ENCODE measurements at regions not wholly inside any gene's neighbourhood (a gene's known extent, or its start where the extent isn't known, plus 50 kb on each side); places are given as distances from the start of the nearest gene placed in this dataset.

DNA sequence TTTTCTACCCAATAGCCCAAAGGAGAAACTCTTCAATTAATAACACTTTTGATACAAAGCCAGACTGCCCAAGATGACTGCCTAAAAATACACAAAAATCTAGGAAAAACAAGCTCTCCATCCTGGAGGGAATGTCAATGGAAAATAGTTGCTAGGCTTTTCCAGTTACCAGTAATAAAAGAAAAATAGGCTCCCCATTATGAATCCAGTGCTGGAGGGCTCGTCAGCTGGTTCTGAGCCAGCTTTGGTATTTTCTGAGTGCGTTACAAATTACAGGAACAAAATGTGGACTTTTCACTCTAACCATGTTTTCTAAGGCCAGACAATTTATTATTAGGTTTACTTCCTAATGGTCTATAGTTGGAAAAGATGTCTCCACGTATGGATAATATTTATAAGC, 414.5 kb downstream of the ACTL7B start:
- no peak for DNase-seq (ENCODE audit: unreplicated experiment)
- Mint-ChIP-seq H3K27me3 (ENCODE audit: insufficient read depth, unreplicated experiment) (no peaks in the 10 kb centered on the region), H3K9me3 (ENCODE audit: unreplicated experiment) (no peaks in the 10 kb centered on the region), H3K4me1 (ENCODE audit: insufficient read depth, unreplicated experiment) (peaks cover 52% of the 10 kb centered on the region), H3K36me3 (ENCODE audit: insufficient read depth, unreplicated experiment) (no peaks in the 10 kb centered on the region), H3K27ac (ENCODE audit: low read depth, unreplicated experiment) (no peak overlapping the region), H3K4me3 (ENCODE audit: unreplicated experiment) (no peak overlapping the region)
- BruUV-seq (replicated peaks) = no TSS peak
- intact Hi-C loops (cut with micrococcal nuclease) = no loop called here
- TF ChIP-seq, protein P1, sequence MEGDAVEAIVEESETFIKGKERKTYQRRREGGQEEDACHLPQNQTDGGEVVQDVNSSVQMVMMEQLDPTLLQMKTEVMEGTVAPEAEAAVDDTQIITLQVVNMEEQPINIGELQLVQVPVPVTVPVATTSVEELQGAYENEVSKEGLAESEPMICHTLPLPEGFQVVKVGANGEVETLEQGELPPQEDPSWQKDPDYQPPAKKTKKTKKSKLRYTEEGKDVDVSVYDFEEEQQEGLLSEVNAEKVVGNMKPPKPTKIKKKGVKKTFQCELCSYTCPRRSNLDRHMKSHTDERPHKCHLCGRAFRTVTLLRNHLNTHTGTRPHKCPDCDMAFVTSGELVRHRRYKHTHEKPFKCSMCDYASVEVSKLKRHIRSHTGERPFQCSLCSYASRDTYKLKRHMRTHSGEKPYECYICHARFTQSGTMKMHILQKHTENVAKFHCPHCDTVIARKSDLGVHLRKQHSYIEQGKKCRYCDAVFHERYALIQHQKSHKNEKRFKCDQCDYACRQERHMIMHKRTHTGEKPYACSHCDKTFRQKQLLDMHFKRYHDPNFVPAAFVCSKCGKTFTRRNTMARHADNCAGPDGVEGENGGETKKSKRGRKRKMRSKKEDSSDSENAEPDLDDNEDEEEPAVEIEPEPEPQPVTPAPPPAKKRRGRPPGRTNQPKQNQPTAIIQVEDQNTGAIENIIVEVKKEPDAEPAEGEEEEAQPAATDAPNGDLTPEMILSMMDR (IDR thresholded peaks at IDR 0.05; ENCODE audit: unreplicated experiment) = no peak
- ChIA-PET CTCF (interaction anchor here (0.6 to 1.9 kb wide), 6 partner anchors 12 to 958 kb away, joined by 3 to 7 read pairs (median 3); no protein-coding TSS in a partner anchor), POLR2A (interaction anchor here (0.6 to 3.1 kb wide), 5 partner anchors 37 to 957 kb away, joined by 3 to 20 read pairs (median 4); no protein-coding TSS in a partner anchor)

DNA sequence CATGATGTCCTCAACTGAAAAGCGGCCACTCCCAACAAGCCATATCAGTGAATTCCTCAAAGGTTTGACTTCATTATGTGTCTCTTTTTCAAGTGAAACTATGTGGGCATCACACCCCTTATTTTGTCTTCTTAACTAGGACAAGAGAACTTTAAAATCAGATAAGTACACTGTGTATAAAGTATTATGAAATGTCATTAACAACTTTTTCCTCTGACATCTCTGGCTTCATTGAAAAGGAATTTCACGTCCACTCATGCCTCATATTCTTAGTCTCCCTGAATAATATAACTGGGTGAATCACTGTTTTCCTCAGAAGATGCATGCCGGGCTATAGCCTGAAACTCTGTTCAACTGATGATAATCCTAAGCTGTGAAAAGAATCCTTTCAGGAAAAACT, 415.8 kb downstream of the ACTL7B start:
- TF ChIP-seq, protein P1 (IDR thresholded peaks at IDR 0.05; ENCODE audit: unreplicated experiment) = no peak
- Mint-ChIP-seq H3K9me3 (ENCODE audit: unreplicated experiment) (no peaks in the 10 kb centered on the region), H3K4me1 (ENCODE audit: insufficient read depth, unreplicated experiment) (peaks cover 44% of the 10 kb centered on the region), H3K27ac (ENCODE audit: low read depth, unreplicated experiment) (no peak overlapping the region), H3K36me3 (ENCODE audit: insufficient read depth, unreplicated experiment) (no peaks in the 10 kb centered on the region), H3K27me3 (ENCODE audit: insufficient read depth, unreplicated experiment) (no peaks in the 10 kb centered on the region), H3K4me3 (ENCODE audit: unreplicated experiment) (no peak overlapping the region)
- POLR2A ChIA-PET = interaction anchor here (0.7 to 3.1 kb wide), 6 partner anchors 33 to 128 kb away, joined by 3 to 20 read pairs (median 4); no protein-coding TSS in a partner anchor
- DNase-seq (ENCODE audit: unreplicated experiment) = no peak
- intact Hi-C loops (cut with micrococcal nuclease) = no loop called here
- BruUV-seq (replicated peaks) = no TSS peak
- CTCF ChIA-PET = interaction anchor here (0.7 to 1.9 kb wide), 3 partner anchors 23 to 706 kb away, joined by 3 to 5 read pairs (median 3); no protein-coding TSS in a partner anchor

DNA sequence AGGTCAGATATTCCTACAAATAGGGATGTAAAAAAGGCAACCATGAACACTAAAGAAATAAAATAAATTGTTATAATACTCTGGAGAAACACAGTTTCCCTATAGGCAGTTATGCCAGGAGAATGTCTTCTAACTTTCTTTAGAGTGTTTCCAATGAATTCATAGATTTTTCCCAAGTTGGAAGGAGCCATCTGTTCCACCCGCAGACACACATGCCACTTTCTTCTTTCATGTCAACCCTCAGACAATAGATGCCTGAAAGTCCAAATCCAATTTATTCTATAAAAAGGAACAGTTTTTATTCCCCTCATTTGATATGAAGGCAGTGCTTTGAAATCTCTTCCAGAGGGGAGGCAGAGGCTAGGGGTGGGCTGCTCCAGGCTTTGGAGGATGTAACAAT, 418.1 kb downstream of the ACTL7B start:
- POLR2A ChIA-PET = no interaction called here
- CTCF ChIA-PET = interaction anchor here (0.6 kb wide), 1 partner anchor 43 kb away, joined by 3 read pairs; no protein-coding TSS in a partner anchor
- TF ChIP-seq, protein P1 (IDR thresholded peaks at IDR 0.05; ENCODE audit: unreplicated experiment) = no peak
- intact Hi-C loops (cut with micrococcal nuclease) = no loop called here
- Mint-ChIP-seq H3K36me3 (ENCODE audit: insufficient read depth, unreplicated experiment) (no peaks in the 10 kb centered on the region), H3K27me3 (ENCODE audit: insufficient read depth, unreplicated experiment) (no peaks in the 10 kb centered on the region), H3K4me3 (ENCODE audit: unreplicated experiment) (no peak overlapping the region), H3K4me1 (ENCODE audit: insufficient read depth, unreplicated experiment) (peaks cover 29% of the 10 kb centered on the region), H3K9me3 (ENCODE audit: unreplicated experiment) (no peaks in the 10 kb centered on the region), H3K27ac (ENCODE audit: low read depth, unreplicated experiment) (no peak overlapping the region)
- no TSS peak for BruUV-seq (replicated peaks)
- DNase-seq (ENCODE audit: unreplicated experiment) = no peak

DNA sequence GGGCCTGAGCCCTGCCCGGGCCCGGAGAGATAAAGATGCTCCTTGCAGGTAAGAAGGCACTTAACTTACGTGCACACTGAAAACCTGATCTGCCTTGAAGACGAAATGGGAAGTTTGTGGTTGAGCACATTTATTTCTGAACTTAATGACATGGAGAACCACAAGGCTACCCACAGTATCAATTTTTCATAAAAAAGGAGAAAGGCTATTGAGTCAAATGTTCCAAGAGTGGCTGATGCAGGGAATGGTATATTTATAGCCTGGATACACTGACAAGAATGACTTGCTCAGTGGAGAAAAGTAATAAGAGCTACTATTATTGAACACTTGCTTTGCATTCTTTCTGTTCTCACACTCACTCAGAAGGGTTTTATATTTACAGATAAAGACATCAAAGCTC, 419.3 kb downstream of the ACTL7B start:
- intact Hi-C loops (cut with micrococcal nuclease) = no loop called here
- BruUV-seq (replicated peaks) = no TSS peak
- CTCF ChIA-PET = interaction anchor here (0.5 to 0.7 kb wide), 3 partner anchors 954 to 1196 kb away, joined by 3 read pairs; no protein-coding TSS in a partner anchor

More for the DNA sequence above, 419.3 kb downstream of the ACTL7B start:
- Mint-ChIP-seq H3K9me3 (ENCODE audit: unreplicated experiment) (peaks cover 10% of the 10 kb centered on the region), H3K36me3 (ENCODE audit: insufficient read depth, unreplicated experiment) (no peaks in the 10 kb centered on the region), H3K4me1 (ENCODE audit: insufficient read depth, unreplicated experiment) (peaks cover 26% of the 10 kb centered on the region), H3K27ac (ENCODE audit: low read depth, unreplicated experiment) (no peak overlapping the region), H3K27me3 (ENCODE audit: insufficient read depth, unreplicated experiment) (no peaks in the 10 kb centered on the region), H3K4me3 (ENCODE audit: unreplicated experiment) (no peak overlapping the region)
- no peak for DNase-seq (ENCODE audit: unreplicated experiment)
- TF ChIP-seq, protein P1 (IDR thresholded peaks at IDR 0.05; ENCODE audit: unreplicated experiment) = no peak
- POLR2A ChIA-PET = interaction anchor here (1.5 kb wide), 1 partner anchor 126 kb away, joined by 4 read pairs; no protein-coding TSS in a partner anchor
